ENCODE measurements at regions not wholly inside any gene's neighbourhood (a gene's known extent, or its start where the extent isn't known, plus 50 kb on each side); places are given as distances from the start of the nearest gene placed in this dataset.

- DNase-seq (ENCODE audit: low read depth in 2 of 2): no peak
These were observed 52.4 kb downstream of the CBLL2 start for GRCh38 chrX:22325096-22325495.

DNA sequence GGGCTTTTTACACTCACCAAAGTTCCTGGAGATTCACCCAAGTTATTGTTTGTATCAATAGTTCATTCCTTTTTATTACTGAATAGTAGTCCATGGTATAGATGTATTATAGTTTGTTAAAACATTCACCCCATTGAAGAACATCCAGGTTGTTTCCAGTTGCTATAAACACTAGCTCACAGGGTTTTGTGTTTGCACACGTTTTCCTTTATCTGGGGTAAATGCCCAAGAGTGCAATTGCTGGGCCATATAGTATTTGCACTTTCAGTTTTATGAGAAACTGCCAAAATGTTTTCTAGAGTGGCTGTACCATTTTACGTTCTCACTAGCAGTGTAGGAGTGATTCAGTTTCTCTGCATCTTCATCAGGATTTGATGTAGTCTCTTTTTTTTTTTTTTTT, 57.1 kb downstream of the CBLL2 start:
- no peak for DNase-seq (ENCODE audit: low read depth in 2 of 2)

DNA sequence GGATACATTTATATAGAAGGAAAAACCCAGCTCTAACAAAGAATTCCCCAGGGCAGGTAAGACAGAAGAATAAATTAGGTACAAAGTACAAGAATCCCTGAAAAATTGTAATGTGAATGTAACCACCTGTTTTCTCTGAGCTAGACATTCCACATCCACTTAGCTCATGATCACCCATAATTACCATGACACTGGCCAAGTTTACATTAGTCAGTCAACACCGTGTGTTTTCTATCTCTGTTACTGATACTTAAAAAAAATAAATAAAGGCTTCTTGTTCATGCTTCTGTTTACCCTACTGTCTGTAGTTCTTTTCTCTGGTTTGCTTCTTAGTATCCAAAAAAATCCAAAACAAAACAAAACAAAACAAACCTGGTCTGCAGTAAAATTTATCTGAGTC, 66.0 kb downstream of the CBLL2 start:
- DNase-seq (ENCODE audit: low read depth in 2 of 2): no peak

GRCh38 chrX:22339459-22339858, 66.7 kb downstream of the CBLL2 start:
- DNase-seq (ENCODE audit: low read depth in 2 of 2): no peak

GRCh38 chrX:22340022-22340616, 67.4 kb downstream of the CBLL2 start:
- no peak for DNase-seq (ENCODE audit: low read depth in 2 of 2)

DNA sequence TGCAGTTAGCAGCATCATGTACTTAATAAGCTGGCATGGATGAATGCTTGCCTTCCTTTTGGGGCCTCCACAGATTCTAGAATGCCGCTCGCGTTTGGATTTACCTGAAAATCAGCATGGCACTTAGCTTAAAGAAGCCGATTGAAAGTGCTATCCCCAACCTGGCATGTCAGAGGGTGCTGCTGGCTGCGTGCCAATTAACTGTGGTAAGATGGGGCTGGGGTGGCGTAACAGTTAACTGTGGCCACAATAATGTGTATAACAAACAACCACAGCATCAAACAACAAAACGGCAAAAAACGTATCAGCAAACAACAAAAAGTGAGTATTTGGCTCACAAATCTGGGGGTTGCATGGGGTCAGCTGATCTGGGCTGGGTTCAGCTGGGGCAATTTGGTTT, 70.5 kb downstream of the CBLL2 start:
- no peak for DNase-seq (ENCODE audit: low read depth in 2 of 2)

GRCh38 chrX:22345884-22346283, 73.2 kb downstream of the CBLL2 start:
- no peak for DNase-seq (ENCODE audit: low read depth in 2 of 2)

DNA sequence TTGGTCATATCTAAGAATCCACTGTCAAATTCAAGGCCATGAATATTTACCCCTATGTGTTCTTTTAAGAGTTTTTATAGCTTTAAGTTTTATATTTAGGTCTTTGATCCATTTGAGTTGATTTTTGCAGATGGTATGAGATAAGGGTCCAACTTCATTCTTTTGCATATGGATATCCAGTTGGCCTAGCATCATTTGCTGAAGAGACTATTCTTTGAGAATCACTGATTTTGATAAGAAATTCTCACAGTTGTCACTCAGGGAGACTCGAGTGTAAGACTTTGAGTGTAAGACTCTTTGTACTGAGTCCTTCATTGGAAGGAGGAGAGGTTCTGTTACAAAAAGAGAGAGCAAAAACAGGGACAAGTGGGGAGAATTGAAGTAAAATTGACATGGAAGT, 74.8 kb downstream of the CBLL2 start:
- no peak for DNase-seq (ENCODE audit: low read depth in 2 of 2)

GRCh38 chrX:22349116-22349515, 76.4 kb downstream of the CBLL2 start:
- DNase-seq (ENCODE audit: low read depth in 2 of 2): no peak

GRCh38 chrX:22351076-22351475, 78.4 kb downstream of the CBLL2 start:
- DNase-seq (ENCODE audit: low read depth in 2 of 2): no peak

GRCh38 chrX:22351966-22352365, 79.3 kb downstream of the CBLL2 start:
- DNase-seq (ENCODE audit: low read depth in 2 of 2): no peak

GRCh38 chrX:22357621-22358020, 84.9 kb downstream of the CBLL2 start:
- no peak for DNase-seq (ENCODE audit: low read depth in 2 of 2)

DNA sequence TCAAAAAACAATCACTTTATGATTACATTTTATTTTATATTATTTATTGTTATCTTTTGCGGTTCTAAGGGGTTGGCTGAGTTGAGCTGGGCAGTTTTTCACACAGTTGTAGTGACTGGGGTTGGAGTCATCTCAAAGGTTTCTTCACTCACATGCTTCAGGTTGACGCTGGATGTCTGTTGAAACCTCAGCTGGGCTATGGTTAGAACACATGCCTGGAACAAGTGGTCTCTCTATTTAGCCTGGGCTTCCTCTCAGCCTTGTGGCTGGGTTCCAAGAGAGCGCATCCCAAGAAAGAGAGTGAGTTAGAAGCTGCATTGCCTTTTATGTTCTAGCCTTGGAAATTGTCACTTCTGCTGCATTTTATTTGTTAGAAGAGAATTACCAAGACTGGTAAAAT, 87.4 kb downstream of the CBLL2 start:
- DNase-seq (ENCODE audit: low read depth in 2 of 2): no peak

GRCh38 chrX:22365460-22365859, 92.7 kb downstream of the CBLL2 start:
- DNase-seq (ENCODE audit: low read depth in 2 of 2): no peak

- DNase-seq (ENCODE audit: low read depth in 2 of 2): no peak
These were observed 93.5 kb downstream of the CBLL2 start for GRCh38 chrX:22366166-22366702.

GRCh38 chrX:22366906-22367305, 94.2 kb downstream of the CBLL2 start:
- DNase-seq (ENCODE audit: low read depth in 2 of 2): no peak

- DNase-seq (ENCODE audit: low read depth in 2 of 2): no peak
These were observed 100.4 kb downstream of the CBLL2 start for GRCh38 chrX:22373094-22373493.

GRCh38 chrX:22373766-22374165, 101.1 kb downstream of the CBLL2 start:
- DNase-seq (ENCODE audit: low read depth in 2 of 2): no peak

DNA sequence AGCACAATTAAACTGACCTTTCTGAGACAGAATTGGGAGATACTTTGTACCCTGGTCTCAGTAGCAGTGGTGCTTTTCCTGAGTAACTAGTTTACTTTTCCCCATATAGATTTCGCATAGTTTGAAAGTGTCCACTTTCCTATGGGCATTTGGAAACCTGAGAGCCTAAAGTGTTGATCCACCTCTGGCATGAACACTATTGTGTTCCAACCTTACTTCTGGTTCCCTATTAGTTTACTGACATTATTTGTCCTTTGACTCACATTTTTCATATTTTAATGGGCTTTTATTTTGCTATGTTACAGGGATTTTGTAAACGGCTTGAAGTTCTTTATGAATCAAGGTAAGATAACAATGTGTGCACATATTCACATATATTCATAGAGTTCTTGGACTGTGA, 103.7 kb downstream of the CBLL2 start:
- DNase-seq (ENCODE audit: low read depth in 2 of 2): no peak

- no peak for DNase-seq (ENCODE audit: low read depth in 2 of 2)
These were observed 105.6 kb downstream of the CBLL2 start for GRCh38 chrX:22378296-22378695.

DNA sequence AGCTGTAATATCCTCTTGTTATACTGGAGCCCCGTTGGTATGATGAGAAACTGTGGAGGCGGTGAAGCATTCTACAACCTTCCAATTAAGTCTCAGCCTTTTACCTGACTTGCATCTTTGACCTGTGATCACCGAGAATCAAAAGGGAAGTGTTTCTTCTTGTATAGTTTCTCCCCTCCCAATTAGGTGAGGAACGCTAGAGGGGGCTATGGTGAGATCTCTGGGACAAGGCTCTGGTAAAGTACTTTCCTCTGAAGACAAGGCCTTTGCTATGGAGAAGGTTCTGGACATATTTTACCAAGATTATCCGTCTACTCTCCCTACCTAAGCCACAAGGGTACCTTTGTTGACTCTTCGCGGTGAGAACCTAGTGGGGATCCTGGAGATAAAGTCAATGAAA, 111.3 kb downstream of the CBLL2 start:
- DNase-seq (ENCODE audit: low read depth in 2 of 2): no peak

- DNase-seq (ENCODE audit: low read depth in 2 of 2): no peak
These were observed 117.0 kb downstream of the CBLL2 start for GRCh38 chrX:22389556-22390179.

DNA sequence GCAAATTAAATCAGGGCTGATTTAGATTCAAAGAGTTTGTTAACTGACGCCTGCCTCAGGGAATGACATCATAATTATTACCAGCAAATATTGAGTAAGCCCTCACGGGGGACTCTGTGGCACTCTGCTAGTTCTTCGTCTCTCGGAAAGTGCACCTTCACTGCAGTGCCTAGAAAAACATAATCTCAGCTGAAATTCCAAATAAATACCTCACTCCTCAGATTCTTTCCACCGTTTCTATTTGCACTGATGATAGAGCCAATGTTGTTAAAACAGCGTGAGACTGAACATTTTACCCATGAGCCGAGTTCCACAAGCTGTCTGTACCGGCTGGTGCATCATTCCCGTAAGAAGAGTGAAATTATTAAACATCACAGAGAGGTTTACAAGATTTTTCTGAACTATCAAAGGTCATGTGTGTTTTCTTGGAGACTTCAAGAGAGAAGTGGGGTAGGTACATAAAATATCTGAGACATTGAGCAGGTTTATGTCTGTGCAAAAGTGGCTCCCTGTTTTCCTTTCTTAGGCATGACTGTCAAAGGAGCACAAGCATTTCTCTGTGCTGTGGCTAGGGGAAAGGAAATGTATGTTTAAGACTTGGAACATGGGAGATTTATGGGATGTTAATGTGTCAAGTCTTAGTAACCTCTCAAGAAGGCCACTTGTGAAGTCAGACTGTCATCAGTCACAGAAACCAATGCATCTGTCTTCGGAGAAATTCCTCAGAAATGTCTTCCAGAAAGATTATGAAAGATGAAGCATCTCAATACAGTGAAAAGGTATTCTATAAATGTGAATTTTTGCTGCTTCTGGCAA, 119.6 kb downstream of the CBLL2 start:
- DNase-seq (ENCODE audit: low read depth in 2 of 2): no peak
